Hepatocyte (in vitro differentiated cells): ENCODE measurements at regions not wholly inside any gene's neighbourhood (a gene's known extent, or its start where the extent isn't known, plus 50 kb on each side); places are given as distances from the start of the nearest gene placed in this dataset.

ENCODE experiments used
- DNase-seq: peaks from one replicate; pipeline ENCODE4 v3.0.0-alpha.2; 2016; ENCODE audit warnings: low spot score
- H2AFZ ChIP-seq: fragments of 200-600 bp; sonication (generic); 2 replicates; pipeline ENCODE4 v1.6.0; 2016; ENCODE audit warnings: antibody characterized with exemption, mild to moderate bottlenecking
- H3K27ac ChIP-seq: fragments of 200-600 bp; sonication (generic); 2 replicates; pipeline ENCODE4 v1.5.1; 2016; ENCODE audit warnings: mild to moderate bottlenecking
- H3K27me3 ChIP-seq: fragments of 200-600 bp; sonication (generic); 2 replicates; pipeline ENCODE4 v1.6.1; 2016
- H3K36me3 ChIP-seq: fragments of 200-600 bp; sonication (generic); replicated peaks from 2 replicates; pipeline ENCODE4 v1.5.1; 2016; ENCODE audit warnings: low read depth; ENCODE audit not compliant: insufficient read depth
- H3K4me1 ChIP-seq: fragments of 200-600 bp; sonication (generic); 2 replicates; pipeline ENCODE4 v1.5.1; 2016; ENCODE audit warnings: mild to moderate bottlenecking, moderate library complexity; ENCODE audit not compliant: insufficient read depth
- H3K4me2 ChIP-seq: fragments of 200-600 bp; sonication (generic); 2 replicates; pipeline ENCODE4 v1.6.0; 2016
- H3K4me3 ChIP-seq: fragments of 200-600 bp; sonication (generic); 2 replicates; pipeline ENCODE4 v1.5.1; 2016; ENCODE audit warnings: mild to moderate bottlenecking
- H3K79me2 ChIP-seq: fragments of 200-600 bp; sonication (generic); 2 replicates; pipeline ENCODE4 v1.6.0; 2017; ENCODE audit warnings: mild to moderate bottlenecking
- H3K9me2 ChIP-seq: fragments of 200-600 bp; sonication (generic); replicated peaks from 2 replicates; pipeline ENCODE4 v1.6.0; 2017; ENCODE audit warnings: mild to moderate bottlenecking; ENCODE audit not compliant: insufficient read depth
- H3K9me3 ChIP-seq: fragments of 200-600 bp; sonication (generic); 2 replicates; pipeline ENCODE4 v1.5.1; 2016; ENCODE audit warnings: low read depth, mild to moderate bottlenecking
- H4K20me1 ChIP-seq: fragments of 200-600 bp; sonication (generic); 2 replicates; pipeline ENCODE4 v1.6.0; 2016; ENCODE audit warnings: mild to moderate bottlenecking; ENCODE audit not compliant: insufficient read depth, poor library complexity, severe bottlenecking
- CTCF ChIP-seq: fragments of 200-600 bp; sonication (generic); IDR thresholded peaks from 2 replicates; pipeline ENCODE4 v1.5.1; 2016; ENCODE audit warnings: antibody characterized with exemption, mild to moderate bottlenecking; ENCODE audit not compliant: poor library complexity
- EZH2 ChIP-seq: fragments of 200-600 bp; sonication (generic); IDR thresholded peaks from 2 replicates; pipeline ENCODE4 v1.6.1; 2016; ENCODE audit warnings: antibody characterized with exemption, mild to moderate bottlenecking, borderline replicate concordance
- EZH2phosphoT487 ChIP-seq: fragments of 200-600 bp; sonication (generic); IDR thresholded peaks from one replicate; pipeline ENCODE4 v1.6.1; 2018; ENCODE audit warnings: antibody characterized with exemption, mild to moderate bottlenecking, low read depth, moderate library complexity; ENCODE audit not compliant: unreplicated experiment, severe bottlenecking
- WGBS: methylation state at CpG from one replicate; pipeline ENCODE4 v1.1.6; 2016; ENCODE audit warnings: low lambda C conversion rate; ENCODE audit errors: missing lambda C conversion rate; 5-methylcytosine and 5-hydroxymethylcytosine counted together

- Histone ChIP-seq H3K4me3 (no peak overlapping the region), H3K9me3 (no peaks in the 10 kb centered on the region), H3K36me3 (no peaks in the 10 kb centered on the region), H3K4me1 (no peaks in the 10 kb centered on the region), H3K4me2 (no peak overlapping the region), H2AFZ (no peak overlapping the region), H4K20me1 (no peaks in the 10 kb centered on the region), H3K79me2 (no peaks in the 10 kb centered on the region), H3K9me2 (no peaks in the 10 kb centered on the region), H3K27me3 (no peaks in the 10 kb centered on the region), H3K27ac (no peak overlapping the region)
- TF ChIP-seq EZH2phosphoT487 (no peak), CTCF (no peak), EZH2 (no peak)
- DNase-seq: no peak
- 43% methylated on average over 1 of the region's 1 CpG for WGBS
Observed at GRCh38 chr2:147688242-147688641, 156.6 kb upstream of the ACVR2A start.

- TF ChIP-seq EZH2: no peak
- no peak for TF ChIP-seq EZH2phosphoT487
- H4K20me1 ChIP-seq: no peaks in the 10 kb centered on the region
- no peaks in the 10 kb centered on the region for H3K27me3 ChIP-seq
- H3K9me2 ChIP-seq: no peaks in the 10 kb centered on the region
- H3K27ac ChIP-seq: no peak overlapping the region
- H3K79me2 ChIP-seq: no peaks in the 10 kb centered on the region
- 96% methylated on average over 19 of the region's 21 CpGs for WGBS
- DNase-seq: no peak
- no peaks in the 10 kb centered on the region for H3K36me3 ChIP-seq
- H2AFZ ChIP-seq: no peak overlapping the region
- no peaks in the 10 kb centered on the region for H3K9me3 ChIP-seq
- H3K4me2 ChIP-seq: no peak overlapping the region
- H3K4me1 ChIP-seq: no peaks in the 10 kb centered on the region
- no peak overlapping the region for H3K4me3 ChIP-seq
Observed at GRCh38 chr2:147686365-147686764, 158.5 kb upstream of the ACVR2A start.

GRCh38 chr2:147684903-147685302 lies 159.9 kb upstream of the ACVR2A start:
- Histone ChIP-seq H3K4me3 (no peak overlapping the region), H3K36me3 (no peaks in the 10 kb centered on the region), H3K4me2 (no peak overlapping the region), H3K9me2 (no peaks in the 10 kb centered on the region), H3K9me3 (no peaks in the 10 kb centered on the region), H4K20me1 (no peaks in the 10 kb centered on the region), H3K4me1 (peaks cover 2% of the 10 kb centered on the region), H2AFZ (no peak overlapping the region), H3K79me2 (no peaks in the 10 kb centered on the region), H3K27me3 (no peaks in the 10 kb centered on the region), H3K27ac (no peak overlapping the region)
- no peak for TF ChIP-seq CTCF
- TF ChIP-seq EZH2phosphoT487: no peak
- no peak for TF ChIP-seq EZH2
- DNase-seq: no peak
- 91% methylated on average over 4 of the region's 4 CpGs for WGBS

GRCh38 chr2:147683380-147683779 lies 161.4 kb upstream of the ACVR2A start:
- Histone ChIP-seq H3K27ac (no peak overlapping the region), H3K4me3 (no peak overlapping the region), H3K4me2 (no peak overlapping the region), H3K4me1 (peaks cover 3% of the 10 kb centered on the region), H4K20me1 (no peaks in the 10 kb centered on the region), H3K79me2 (no peaks in the 10 kb centered on the region), H3K9me3 (no peaks in the 10 kb centered on the region), H3K27me3 (no peaks in the 10 kb centered on the region), H2AFZ (no peak overlapping the region), H3K9me2 (no peaks in the 10 kb centered on the region), H3K36me3 (no peaks in the 10 kb centered on the region)
- 81% methylated on average over 2 of the region's 2 CpGs for WGBS
- DNase-seq: no peak
- no peak for TF ChIP-seq CTCF
- no peak for TF ChIP-seq EZH2phosphoT487
- no peak for TF ChIP-seq EZH2
